SJSA1 (cell line): ENCODE measurements at regions not wholly inside any gene's neighbourhood (a gene's known extent, or its start where the extent isn't known, plus 50 kb on each side); places are given as distances from the start of the nearest gene placed in this dataset.
A peak's percentile ranks its signal among the peaks of the same experiment; 100 is the strongest.
"Not testable (repeated sequence)": the region's sequence is repeated elsewhere in the genome, so short reads cannot be mapped to it uniquely, and the experiment has no call there.

Experiments used
- DNase-seq, 2 experiments: peaks; one replicate each; pipeline ENCODE4 v3.0.0-alpha.2; 2015 to 2020; ENCODE audit warnings: low spot score in 2 of 2, low read depth in 1 of 2
- H3K27ac ChIP-seq: fragments of 250-450 bp; sonication (Bioruptor Pico); 2 replicates; pipeline ENCODE4 v1.5.1; 2020; ENCODE audit warnings: mild to moderate bottlenecking, moderate library complexity
- H3K27me3 ChIP-seq: fragments of 250-450 bp; sonication (Bioruptor Pico); replicated peaks from 2 replicates; pipeline ENCODE4 v1.5.1; 2020; ENCODE audit warnings: mild to moderate bottlenecking, moderate library complexity
- H3K36me3 ChIP-seq: fragments of 250-450 bp; sonication (Bioruptor Pico); 2 replicates; pipeline ENCODE4 v1.5.1; 2020; ENCODE audit warnings: mild to moderate bottlenecking
- H3K4me1 ChIP-seq: fragments of 250-450 bp; sonication (Bioruptor Pico); replicated peaks from 2 replicates; pipeline ENCODE4 v1.6.1; 2021; ENCODE audit warnings: mild to moderate bottlenecking
- H3K4me3 ChIP-seq: fragments of 250-450 bp; sonication (Bioruptor Pico); 2 replicates; pipeline ENCODE4 v1.5.1; 2020; ENCODE audit warnings: mild to moderate bottlenecking
- H3K9me3 ChIP-seq: fragments of 250-450 bp; sonication (Bioruptor Pico); replicated peaks from 2 replicates; pipeline ENCODE4 v1.5.1; 2020; ENCODE audit warnings: mild to moderate bottlenecking

DNA sequence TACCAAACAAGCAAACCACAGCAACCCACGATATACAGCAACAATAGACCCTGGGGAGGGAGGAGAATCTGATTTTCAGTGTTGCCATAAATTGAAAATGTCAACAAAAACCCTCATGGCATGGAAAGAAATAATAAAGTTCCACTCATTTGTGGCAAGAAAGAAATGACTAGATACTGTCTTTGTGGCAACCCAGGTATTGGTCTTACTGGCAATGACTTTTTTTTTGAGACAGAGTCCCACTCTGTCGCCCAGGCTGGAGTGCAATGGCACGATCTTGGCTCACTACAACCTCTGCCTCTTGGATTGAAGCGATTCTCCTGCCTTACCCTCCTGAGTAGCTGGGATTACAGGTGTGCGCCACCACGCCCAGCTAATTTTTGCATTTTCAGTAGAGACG is 204.0 kb downstream of the NPIPA7 start:
- not testable (repeated sequence) for H3K27me3 ChIP-seq, DNase-seq, H3K27ac ChIP-seq, H3K36me3 ChIP-seq, H3K4me3 ChIP-seq, H3K9me3 ChIP-seq, H3K4me1 ChIP-seq

DNA sequence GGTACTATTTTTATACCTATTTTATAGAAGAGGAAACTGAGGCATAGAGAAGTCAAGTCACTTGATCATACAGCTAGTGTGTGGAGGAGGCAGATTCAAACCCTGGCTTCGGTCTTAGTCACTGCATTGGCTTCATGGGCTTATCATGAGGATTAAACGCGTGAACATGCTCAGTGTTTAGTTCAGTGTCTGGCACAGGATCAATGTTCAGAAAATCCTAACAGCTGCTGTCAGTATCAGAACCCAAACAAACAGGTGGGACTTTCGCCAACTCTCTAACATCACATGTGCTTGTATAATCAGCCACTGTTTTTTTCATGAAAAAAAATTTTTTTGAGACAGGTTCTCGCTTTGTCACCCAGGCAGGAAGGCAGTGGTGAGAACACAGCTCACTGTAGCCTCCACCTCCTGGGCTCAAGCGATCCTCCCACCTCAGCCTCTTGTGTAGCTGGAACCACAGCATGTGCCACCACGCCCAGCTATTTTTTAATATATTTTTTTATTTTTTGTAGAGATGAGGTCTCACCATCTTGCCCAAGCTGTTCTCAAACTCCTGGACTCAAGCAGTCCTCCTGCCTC is 207.2 kb downstream of the NPIPA7 start:
- DNase-seq, H3K9me3 ChIP-seq, H3K27ac ChIP-seq, H3K4me3 ChIP-seq, H3K27me3 ChIP-seq, H3K36me3 ChIP-seq, H3K4me1 ChIP-seq: not testable (repeated sequence)

GRCh38 chr16:16586969-16587368 is 208.0 kb downstream of the NPIPA7 start:
- H3K4me3 ChIP-seq, H3K27me3 ChIP-seq, H3K9me3 ChIP-seq, H3K36me3 ChIP-seq, H3K27ac ChIP-seq, DNase-seq, H3K4me1 ChIP-seq: not testable (repeated sequence)

- H3K9me3 ChIP-seq, H3K27ac ChIP-seq, H3K36me3 ChIP-seq, H3K4me3 ChIP-seq, H3K27me3 ChIP-seq, H3K4me1 ChIP-seq, DNase-seq: not testable (repeated sequence)
Observed at GRCh38 chr16:16588436-16588835, 209.5 kb downstream of the NPIPA7 start.

DNA sequence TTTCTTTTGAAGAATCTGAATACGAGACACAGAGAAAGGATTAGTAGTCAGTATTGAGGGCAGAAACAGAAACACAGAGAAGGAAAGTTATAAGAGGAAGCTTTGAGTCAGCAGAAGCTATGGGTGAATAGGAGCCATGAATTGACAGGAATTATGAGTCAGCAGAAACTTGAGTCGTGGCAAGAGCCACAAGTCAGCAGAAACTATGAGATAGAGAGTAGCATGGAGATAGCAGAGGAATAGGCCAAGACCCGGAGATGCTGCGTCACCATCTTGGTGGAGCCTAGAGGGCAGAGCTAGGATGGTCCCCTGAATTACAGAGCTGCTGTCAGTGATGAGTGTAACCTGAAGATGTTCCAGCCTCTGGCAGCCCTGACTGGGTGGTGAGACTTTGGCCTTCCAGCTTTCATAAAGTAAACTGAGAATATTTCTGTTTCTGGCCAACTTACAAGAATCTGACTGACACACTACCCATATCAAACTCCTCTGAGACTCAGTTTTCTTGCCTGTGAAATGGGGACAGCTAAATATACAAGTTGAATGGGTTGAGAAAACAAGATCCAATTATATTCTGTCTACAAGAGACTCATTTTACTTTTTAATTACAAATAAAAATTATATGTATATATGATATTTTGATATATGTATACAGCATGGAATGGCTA is 211.8 kb downstream of the NPIPA7 start:
- not testable (repeated sequence) for DNase-seq, H3K27me3 ChIP-seq, H3K36me3 ChIP-seq, H3K4me1 ChIP-seq, H3K9me3 ChIP-seq, H3K4me3 ChIP-seq, H3K27ac ChIP-seq

- H3K4me3 ChIP-seq, H3K36me3 ChIP-seq: not testable (repeated sequence)
Observed at GRCh38 chr16:16593156-16593863, 214.4 kb downstream of the NPIPA7 start.

GRCh38 chr16:16595029-16595718 is 216.2 kb downstream of the NPIPA7 start:
- H3K27ac ChIP-seq, H3K27me3 ChIP-seq, DNase-seq, H3K4me3 ChIP-seq, H3K9me3 ChIP-seq, H3K36me3 ChIP-seq, H3K4me1 ChIP-seq: not testable (repeated sequence)

More at GRCh38 chr16:16593156-16593863, 214.4 kb downstream of the NPIPA7 start:
- not testable (repeated sequence) for H3K27me3 ChIP-seq, H3K4me1 ChIP-seq, H3K27ac ChIP-seq, H3K9me3 ChIP-seq
- DNase-seq = peak in 1 of 2 experiments; percentile 5

DNA sequence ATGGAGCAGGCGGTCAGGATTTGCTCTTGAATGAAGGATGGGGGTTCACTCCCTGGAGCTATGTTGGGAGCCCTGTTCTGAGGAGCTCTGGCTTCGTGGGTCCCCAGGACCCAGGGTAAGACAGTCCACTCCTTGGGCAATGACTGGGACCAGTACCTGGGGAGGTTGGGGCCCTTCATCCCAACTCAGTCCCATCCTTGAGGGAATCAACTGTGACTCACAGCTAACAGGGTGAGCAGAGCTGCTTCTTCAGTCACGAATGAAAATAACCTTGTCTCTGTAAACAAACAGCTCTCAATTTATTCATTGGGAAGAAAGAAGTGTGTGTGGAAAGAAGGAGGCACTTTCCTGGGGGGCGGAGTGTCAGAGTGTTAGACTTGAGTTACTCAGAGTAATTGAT is 222.3 kb downstream of the NPIPA7 start:
- H3K27me3 ChIP-seq, H3K4me3 ChIP-seq, H3K36me3 ChIP-seq, DNase-seq, H3K27ac ChIP-seq, H3K9me3 ChIP-seq, H3K4me1 ChIP-seq: not testable (repeated sequence)

- not testable (repeated sequence) for H3K4me3 ChIP-seq, H3K27me3 ChIP-seq, H3K36me3 ChIP-seq, H3K4me1 ChIP-seq, H3K9me3 ChIP-seq, DNase-seq, H3K27ac ChIP-seq
Observed at GRCh38 chr16:16607401-16608082, 228.6 kb downstream of the NPIPA7 start.

- H3K27me3 ChIP-seq, H3K4me3 ChIP-seq, DNase-seq, H3K36me3 ChIP-seq, H3K4me1 ChIP-seq, H3K27ac ChIP-seq, H3K9me3 ChIP-seq: not testable (repeated sequence)
Observed at GRCh38 chr16:16609627-16610026, 230.7 kb downstream of the NPIPA7 start.

DNA sequence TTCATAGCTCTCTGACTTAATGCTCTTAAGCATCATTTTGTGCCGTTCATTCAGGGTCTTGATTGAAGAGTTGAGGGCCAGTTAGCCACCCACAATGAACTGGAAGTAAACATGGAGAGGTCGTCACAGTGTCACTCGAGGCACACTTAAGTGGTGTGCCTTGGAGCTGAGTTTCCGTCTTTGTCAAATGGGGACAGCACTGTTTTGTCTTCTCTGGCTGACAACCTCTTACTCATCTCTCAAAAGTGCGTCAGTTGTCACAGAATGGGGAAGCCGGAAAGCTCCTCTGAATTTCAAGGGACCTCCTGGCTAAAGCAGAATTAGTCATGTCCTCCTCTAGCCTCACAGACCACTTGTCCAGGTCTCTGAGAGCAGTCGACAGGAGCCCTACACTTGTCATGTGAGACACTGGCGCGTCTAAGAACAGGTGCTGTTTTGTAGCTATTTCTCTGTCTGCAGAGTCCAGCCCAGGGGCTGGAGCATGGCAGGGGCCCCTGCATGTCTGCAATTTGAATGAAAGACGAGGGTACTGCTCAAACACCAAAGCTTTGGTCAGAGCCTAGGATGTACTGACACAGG is 231.5 kb downstream of the NPIPA7 start:
- H3K4me3 ChIP-seq, H3K27ac ChIP-seq, H3K9me3 ChIP-seq, H3K27me3 ChIP-seq, DNase-seq, H3K4me1 ChIP-seq, H3K36me3 ChIP-seq: not testable (repeated sequence)

- not testable (repeated sequence) for DNase-seq, H3K9me3 ChIP-seq, H3K4me1 ChIP-seq, H3K27me3 ChIP-seq, H3K36me3 ChIP-seq, H3K4me3 ChIP-seq, H3K27ac ChIP-seq
Observed at GRCh38 chr16:16613212-16613611, 234.3 kb downstream of the NPIPA7 start.

DNA sequence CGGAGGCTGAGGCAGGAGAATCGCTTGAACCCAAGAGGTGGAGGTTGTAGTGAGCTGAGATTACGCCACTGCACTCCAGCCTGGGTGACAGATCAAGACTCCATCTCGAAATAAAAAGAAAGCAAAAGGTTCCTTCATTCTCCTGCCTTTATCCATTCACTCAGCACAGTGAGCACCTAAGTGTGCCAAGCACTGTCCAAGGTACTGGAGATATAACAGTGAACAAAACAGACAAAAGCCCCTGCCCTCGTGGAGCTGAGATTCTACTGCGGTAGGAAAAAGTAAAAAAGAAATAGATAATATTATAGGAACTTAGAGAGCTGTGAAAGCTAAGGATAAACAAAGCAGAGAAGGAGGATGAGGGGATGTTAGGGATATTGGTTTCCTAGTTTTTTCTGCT is 235.5 kb downstream of the NPIPA7 start:
- DNase-seq, H3K9me3 ChIP-seq, H3K4me3 ChIP-seq, H3K36me3 ChIP-seq, H3K27me3 ChIP-seq, H3K4me1 ChIP-seq, H3K27ac ChIP-seq: not testable (repeated sequence)
